NCI-H82 (cell line): ENCODE measurements at regions not wholly inside any gene's neighbourhood (a gene's known extent, or its start where the extent isn't known, plus 50 kb on each side); places are given as distances from the start of the nearest gene placed in this dataset.
A peak's percentile ranks its signal among the peaks of the same experiment; 100 is the strongest.

Source experiments
- DNase-seq: peaks from one replicate; lab custom pipeline; 2025; lab: John Stamatoyannopoulos, UW

GRCh38 chr3:120544361-120544760 is 51.8 kb upstream of the NDUFB4 start:
- no peak for DNase-seq

GRCh38 chr3:120536642-120537041 is 59.5 kb upstream of the NDUFB4 start:
- no peak for DNase-seq

- DNase-seq: no peak
These were observed 63.2 kb upstream of the NDUFB4 start for GRCh38 chr3:120532969-120533368.

GRCh38 chr3:120528163-120528562 is 68.0 kb upstream of the NDUFB4 start:
- no peak for DNase-seq

- no peak for DNase-seq
These were observed 69.9 kb upstream of the NDUFB4 start for GRCh38 chr3:120526011-120526870.

GRCh38 chr3:120524171-120524923 is 71.8 kb upstream of the NDUFB4 start:
- no peak for DNase-seq

- no peak for DNase-seq
These were observed 65.3 kb upstream of the FSTL1 start for GRCh38 chr3:120516136-120516535.

GRCh38 chr3:120512655-120513054 is 61.9 kb upstream of the FSTL1 start:
- no peak for DNase-seq

GRCh38 chr3:120506828-120507774 is 56.3 kb upstream of the FSTL1 start:
- peak; percentile 74 for DNase-seq

- DNase-seq: no peak
These were observed 55.5 kb upstream of the FSTL1 start for GRCh38 chr3:120506076-120506827.

GRCh38 chr3:120503727-120504616 is 53.2 kb upstream of the FSTL1 start:
- no peak for DNase-seq

- no peak for DNase-seq
These were observed 51.3 kb upstream of the FSTL1 start for GRCh38 chr3:120502116-120502515.
